GM18505 (cell line): ENCODE measurements at regions not wholly inside any gene's neighbourhood (a gene's known extent, or its start where the extent isn't known, plus 50 kb on each side); places are given as distances from the start of the nearest gene placed in this dataset.

ENCODE experiments used
- ATAC-seq: cut with Tn5 transposase; IDR thresholded peaks from one replicate; pipeline ENCODE4 v1.9.1; 2021; ENCODE audit not compliant: unreplicated experiment
- POLR2A ChIP-seq: IDR thresholded peaks from 4 replicates; pipeline ENCODE4 v1.6.1; 2011; ENCODE audit warnings: borderline replicate concordance; ENCODE audit not compliant: insufficient read depth, insufficient read length; ENCODE audit errors: extremely low read depth

GRCh38 chr11:11044137-11044855 lies 186.4 kb upstream of the ZBED5 start:
- no peak for TF ChIP-seq POLR2A
- ATAC-seq: no peak

DNA sequence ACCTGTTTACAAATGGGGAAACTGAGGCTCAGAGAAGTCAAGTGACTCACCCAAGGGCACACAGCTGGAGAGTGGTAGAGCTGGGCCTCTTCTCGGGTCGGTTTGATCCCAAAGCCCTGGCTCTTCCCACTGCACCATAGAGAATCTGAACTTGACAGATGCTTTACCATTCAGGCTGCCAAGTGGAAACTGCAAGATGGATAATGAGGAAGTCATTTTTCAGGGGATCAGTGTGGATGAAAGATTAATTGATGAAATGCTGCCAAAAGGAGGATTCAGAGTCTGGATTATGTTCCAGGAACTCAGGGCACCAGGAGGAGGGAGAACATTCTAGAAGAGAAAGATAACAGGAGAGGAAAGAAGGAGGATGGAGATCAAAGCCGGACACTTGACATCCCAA lies 185.9 kb upstream of the ZBED5 start:
- ATAC-seq: no peak
- TF ChIP-seq POLR2A: no peak

- no peak for ATAC-seq
- no peak for TF ChIP-seq POLR2A
These were observed 181.5 kb upstream of the ZBED5 start for GRCh38 chr11:11039208-11039965.

- ATAC-seq: no peak
- TF ChIP-seq POLR2A: no peak
These were observed 180.9 kb upstream of the ZBED5 start for GRCh38 chr11:11038782-11039181.

DNA sequence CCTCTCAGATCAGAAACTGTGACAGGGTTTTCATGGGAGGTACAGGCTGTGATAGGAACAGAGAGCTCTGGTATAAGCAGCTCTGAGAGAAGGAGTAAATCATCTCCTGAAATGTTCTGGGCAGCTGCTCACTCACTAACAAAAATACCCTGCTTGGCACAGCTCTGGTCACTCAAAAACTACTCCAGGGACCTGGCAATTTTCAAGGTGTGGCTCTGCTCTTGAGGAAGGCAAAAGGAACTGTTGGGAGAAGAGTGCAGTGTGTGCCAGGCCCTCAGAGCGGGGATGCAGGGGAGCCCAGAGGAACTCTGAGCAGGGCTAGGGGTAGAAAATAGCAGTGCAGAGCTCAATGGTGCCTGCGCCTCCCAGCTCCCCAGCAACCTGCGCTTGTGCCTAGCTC lies 180.5 kb upstream of the ZBED5 start:
- no peak for ATAC-seq
- no peak for TF ChIP-seq POLR2A

DNA sequence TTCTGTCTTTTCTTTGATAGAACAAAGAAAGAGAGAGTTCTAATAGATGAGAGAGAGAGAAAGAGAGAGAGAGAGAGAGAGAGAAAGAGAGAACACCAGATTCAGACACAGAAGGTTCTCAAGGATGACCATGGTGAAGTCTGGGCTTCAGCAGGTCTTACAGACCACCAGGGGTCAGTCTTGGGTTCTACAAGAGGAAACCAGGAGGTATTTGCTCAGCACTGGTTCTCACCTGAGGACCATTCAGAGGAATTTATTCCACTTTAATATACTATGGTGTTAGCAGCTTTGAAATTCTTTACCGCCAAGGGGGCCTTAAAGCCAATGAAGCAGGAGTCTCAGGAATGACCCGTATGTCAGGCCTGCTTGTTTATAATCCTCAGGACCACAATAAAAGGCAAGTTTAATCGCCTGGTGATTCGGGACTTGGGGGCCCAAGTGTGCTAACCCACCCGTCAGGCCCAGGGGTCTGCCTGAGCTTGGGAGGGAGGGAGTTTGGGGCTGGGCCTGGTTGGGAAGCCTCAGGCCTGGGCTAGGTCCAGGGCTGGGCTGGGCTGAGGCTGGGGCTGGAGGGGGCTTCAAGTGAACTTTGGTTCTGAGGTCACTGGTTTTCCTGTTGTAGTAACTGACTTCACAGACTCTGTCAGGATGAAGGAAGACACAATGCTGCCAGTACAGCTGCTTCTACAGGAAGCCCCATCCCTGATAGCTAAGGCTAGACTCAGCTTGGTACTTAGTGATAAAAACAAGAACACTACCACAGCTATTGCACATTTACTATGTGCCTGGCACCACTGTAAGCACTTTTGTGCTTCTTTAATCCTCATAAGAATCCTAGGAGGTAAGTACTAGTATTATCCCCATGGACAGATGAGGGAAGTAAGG lies 179.2 kb upstream of the ZBED5 start:
- no peak for ATAC-seq
- no peak for TF ChIP-seq POLR2A

DNA sequence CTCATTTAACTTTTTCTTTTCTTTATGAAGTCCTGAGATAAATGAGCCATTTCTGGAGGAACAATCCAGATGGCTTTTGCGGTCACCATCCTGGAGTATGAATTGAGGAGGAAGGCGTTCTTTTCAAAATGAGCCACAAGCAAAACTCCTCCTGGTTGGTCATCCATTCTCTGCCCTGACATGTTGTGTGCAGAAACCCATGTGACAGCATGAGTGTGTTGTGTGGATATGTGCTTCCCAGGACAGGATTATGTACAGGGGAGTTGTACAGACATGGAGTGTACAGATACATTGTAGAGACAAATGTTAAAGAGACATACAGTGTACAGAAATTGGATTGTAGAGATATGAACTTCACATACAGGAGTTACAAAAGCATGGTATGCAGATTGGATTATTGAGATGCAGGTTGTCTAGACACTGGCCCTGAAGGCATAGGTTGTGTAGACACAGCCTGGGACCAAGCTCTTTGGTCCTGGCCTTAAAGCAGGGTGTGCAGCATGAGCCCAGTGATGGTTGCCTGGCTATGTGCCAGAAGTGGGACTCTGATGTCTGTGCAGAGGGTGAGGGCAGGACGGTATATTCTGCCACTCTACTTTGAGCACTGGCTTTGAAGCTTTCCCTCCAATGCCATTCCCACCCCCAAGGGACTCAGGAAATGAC lies 178.5 kb upstream of the ZBED5 start:
- TF ChIP-seq POLR2A: no peak
- ATAC-seq: no peak

DNA sequence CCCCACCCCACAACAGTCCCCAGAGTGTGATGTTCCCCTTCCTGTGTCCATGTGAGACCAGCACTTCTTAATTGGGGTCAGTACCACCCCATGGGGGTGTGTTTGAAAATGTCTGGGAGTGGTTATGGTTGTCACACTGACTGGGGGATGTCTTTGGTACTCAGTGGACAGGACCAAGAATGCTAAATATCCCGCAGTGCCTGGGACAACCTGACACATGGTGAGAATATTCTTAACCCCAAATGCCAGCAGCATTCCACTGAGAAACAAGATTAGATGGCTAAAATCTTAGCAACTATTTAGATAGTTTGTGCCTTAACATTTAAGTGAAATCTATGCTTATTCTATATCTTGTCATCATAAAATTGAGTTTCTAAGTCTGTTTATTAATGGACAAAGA lies 177.5 kb upstream of the ZBED5 start:
- ATAC-seq: no peak
- TF ChIP-seq POLR2A: no peak

DNA sequence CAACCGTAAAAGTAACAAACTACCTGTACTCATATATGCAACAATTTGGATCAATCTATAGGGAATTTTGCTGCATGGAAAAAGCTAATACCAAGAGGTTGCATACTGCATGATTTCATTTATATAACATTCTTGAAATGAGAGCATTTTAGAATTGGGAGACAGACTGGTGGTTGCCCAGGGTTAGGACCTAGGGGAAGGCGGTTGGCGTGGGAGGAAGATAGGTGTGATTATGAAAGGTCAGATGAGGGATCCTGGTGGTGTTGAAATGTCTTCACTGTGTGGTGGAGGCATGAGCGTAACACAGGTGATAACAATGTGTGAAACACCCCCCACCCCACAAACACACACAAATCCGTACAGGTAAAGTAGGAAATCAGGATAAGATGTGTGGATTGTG lies 176.6 kb upstream of the ZBED5 start:
- no peak for TF ChIP-seq POLR2A
- no peak for ATAC-seq

GRCh38 chr11:11032066-11032465 lies 174.2 kb upstream of the ZBED5 start:
- no peak for TF ChIP-seq POLR2A
- ATAC-seq: no peak

- no peak for TF ChIP-seq POLR2A
- no peak for ATAC-seq
These were observed 171.2 kb upstream of the ZBED5 start for GRCh38 chr11:11029027-11029426.

- ATAC-seq: no peak
- no peak for TF ChIP-seq POLR2A
These were observed 170.3 kb upstream of the ZBED5 start for GRCh38 chr11:11028017-11028692.

- no peak for ATAC-seq
- no peak for TF ChIP-seq POLR2A
These were observed 169.4 kb upstream of the ZBED5 start for GRCh38 chr11:11027288-11027687.

- no peak for ATAC-seq
- no peak for TF ChIP-seq POLR2A
These were observed 167.2 kb upstream of the ZBED5 start for GRCh38 chr11:11025087-11025486.
